CD4-positive, alpha-beta T cell treated with Interleukin-17A for 4 hours (primary cell): ENCODE measurements at regions not wholly inside any gene's neighbourhood (a gene's known extent, or its start where the extent isn't known, plus 50 kb on each side); places are given as distances from the start of the nearest gene placed in this dataset.

ENCODE experiments used
- DNase-seq: peaks from one replicate; pipeline ENCODE4 v3.0.0-alpha.2; 2020; ENCODE audit warnings: mixed read lengths

DNA sequence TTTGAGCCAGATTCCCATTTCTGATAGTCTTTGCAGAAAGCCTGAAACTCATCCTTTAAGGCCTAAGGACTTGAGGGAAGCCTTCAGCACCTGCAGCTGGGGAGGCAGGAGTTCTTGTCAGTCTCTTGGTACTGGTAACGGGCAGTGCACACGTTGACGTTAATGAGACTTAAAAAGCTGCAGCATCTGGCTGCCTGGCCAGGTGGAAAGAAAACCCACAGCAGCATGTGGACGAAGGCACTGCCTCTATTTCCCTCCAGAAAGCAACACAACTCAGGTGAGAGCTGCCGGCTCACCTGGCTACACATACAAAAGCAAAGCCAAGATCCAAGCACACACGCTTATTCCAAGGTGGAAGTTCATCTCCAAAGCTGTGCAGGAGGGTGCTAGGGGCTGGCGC, 178.8 kb downstream of the ANAPC1 start:
- no peak for DNase-seq

DNA sequence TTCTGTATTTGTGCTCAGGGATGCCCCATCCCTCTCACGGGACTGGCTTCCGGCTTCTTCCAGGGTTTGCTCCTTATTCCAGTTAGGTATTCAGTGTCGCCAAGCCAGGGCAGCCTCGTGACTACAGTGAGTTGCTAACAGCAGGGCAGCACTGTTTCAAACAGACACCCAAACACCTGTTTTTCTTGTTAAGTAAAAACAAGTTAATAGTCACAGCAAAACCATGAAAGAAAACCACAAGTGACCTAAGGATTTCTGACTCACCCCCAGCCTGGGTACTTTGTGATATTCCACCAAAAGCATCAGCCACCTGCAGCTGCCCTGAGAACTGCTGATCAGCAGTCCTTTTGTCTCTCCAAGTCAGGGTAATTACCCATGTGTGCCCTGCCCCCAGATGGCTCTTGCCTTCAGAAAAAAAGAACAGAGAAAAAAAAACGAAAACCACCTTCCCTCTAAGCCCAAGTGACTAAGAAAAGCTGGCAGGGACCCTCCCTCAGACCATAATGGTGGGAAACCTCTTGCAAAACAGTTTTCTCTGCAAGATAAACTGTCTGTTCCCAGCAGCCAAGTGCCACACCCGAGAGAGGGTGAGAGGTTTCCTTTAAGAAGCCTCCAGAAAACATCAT, 178.2 kb downstream of the ANAPC1 start:
- DNase-seq, result peak; percentile 61

DNA sequence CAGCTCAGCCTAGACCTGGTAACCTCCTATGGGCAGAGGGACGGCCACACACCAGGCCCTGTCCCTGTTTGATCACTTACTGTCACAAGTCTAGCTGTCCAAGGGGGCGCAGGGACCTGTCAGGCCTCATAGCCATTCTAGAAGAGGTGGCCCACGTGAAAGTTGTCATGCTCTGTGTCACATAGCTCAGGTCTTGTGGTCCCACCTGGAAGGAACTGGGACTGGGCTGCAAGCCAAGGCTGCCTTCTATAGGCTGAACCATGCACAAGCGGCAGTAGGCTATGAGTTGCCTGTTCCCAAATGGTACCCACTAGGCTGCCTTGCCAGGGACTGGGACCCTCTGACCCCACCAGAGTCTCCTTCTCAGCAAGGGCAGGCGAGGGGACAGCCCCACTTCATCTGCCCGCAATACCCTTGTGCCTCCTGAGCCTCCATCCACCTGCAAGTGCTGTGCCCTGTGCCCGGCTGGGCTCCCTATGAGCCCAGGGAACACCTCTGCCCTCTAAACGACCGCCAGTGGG, 177.5 kb downstream of the ANAPC1 start:
- DNase-seq, result no peak

DNA sequence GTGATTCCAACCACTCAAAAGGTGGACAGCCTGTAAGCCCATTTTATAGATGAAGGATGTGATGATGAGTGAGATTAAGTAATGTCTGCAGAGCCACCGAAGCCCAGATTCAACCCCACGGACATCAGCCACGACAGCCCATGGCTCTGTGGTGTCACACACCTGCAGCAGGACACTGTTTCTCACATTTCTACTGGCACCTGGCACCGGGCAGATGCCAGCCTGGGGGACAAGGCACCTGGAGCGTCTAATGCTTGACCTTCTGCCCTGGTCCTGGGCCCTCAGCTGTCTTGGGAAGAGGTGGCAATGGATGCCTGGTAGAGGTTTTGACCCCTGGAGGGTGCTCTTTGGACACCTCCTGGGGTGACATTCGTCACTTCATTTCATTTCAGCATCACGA, 176.3 kb downstream of the ANAPC1 start:
- no peak for DNase-seq

DNA sequence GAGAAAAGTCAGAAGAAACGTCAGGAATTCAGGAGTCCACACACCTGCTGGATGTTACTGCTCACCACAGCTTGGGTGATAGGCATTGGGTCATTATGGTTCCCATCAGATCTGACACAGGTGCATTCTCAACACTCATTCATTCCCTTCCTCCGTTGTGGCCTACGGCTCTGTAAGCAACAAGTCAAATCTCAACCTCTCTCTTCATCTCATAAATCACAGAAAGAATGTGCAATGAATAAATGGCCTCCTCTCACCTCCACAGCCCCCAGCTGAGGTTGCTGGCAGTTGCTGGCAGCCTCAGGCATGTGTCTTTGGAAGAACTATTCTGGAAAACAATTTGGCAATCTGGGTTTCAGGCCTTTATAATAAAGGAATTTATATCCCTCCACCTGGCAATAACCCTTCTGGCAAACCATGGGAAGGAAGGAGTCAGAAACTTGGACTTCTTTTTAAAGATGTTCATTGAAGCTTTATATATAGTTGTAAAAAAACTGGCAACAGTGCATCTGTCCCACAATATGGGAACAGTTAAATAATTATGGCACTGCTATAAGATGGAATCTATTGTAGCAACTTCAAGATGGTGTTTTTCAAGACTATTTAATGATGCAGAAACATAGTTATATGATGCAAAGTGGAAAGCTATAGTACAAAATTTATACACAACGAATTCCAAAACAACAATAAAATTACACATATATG, 175.4 kb downstream of the ANAPC1 start:
- DNase-seq, result no peak

DNA sequence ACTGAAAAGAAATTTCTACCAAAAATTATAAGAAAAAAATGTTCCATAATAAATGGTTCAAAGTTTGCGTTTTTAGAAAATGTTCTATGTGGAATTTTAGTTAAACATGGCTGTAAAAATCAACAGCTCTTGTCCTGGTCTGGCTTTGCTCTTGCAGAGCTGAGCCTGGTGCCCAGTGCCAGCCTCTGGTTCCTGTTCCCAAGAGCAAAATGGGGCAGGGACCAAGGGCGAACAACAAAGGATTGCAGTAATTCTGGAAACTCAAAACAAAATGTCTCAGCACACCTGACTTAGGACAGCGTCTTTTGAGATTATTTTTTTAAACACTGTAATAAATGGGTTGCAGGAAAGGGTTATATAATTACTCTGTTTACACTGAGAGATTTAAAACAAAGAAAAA, 174.7 kb downstream of the ANAPC1 start:
- DNase-seq, result no peak

DNA sequence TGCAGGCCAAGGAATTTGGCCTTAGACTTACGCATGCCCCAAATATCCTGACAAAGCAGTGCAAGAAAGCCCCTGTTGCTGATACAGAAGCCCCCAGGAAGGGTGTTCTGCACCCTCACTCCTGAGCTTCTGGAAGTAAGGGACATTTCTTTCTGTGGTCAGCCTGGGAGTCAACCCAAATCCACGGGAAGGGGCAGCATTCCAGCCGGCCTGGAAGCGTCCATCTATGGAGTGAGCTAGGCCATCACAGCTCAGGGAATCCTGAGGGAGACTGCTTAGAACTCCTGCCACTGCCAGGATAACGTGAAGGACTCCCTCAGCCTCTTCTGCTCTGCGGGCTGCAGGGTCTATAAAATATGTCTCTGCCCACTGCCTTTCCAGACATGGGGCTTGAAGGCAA, 173.9 kb downstream of the ANAPC1 start:
- no peak for DNase-seq

DNA sequence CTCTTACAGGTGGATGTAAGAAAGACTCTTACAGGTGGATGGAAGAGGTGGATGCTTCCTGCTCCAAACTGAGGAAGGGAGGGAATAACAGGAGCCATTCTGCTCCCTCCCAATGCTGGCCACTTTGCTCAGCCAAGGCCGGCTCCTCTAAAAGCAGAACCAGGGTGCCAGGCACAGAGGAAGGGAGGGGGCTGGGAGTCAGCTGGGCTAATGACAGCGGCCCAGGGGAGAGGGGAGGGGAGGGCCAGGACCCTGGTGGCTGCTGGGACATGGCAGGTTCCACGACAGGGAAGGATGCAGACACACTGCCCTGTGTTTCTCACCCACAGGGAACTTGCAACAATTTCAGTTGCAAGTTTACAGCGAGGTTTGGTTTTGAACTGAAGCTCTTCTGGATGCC, 173.4 kb downstream of the ANAPC1 start:
- no peak for DNase-seq

DNA sequence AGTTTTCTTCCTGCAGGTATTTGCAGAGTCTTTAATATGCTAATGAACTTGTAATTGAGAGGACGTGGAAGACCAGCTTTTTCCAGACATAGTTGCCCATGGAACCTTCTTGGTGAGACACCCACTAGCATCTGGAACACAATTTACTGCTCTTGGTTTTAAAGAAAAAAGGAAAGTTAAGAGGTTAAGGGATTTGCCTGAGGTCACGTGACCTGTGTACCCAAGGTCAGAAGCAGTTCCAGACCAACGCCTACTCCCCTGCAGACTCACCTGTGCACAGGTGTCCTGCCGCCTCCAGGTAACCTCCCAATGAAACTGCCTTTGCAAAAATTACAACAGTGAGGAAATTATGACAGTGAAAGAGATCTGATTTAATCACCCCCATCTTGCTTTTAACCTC, 172.7 kb downstream of the ANAPC1 start:
- no peak for DNase-seq

DNA sequence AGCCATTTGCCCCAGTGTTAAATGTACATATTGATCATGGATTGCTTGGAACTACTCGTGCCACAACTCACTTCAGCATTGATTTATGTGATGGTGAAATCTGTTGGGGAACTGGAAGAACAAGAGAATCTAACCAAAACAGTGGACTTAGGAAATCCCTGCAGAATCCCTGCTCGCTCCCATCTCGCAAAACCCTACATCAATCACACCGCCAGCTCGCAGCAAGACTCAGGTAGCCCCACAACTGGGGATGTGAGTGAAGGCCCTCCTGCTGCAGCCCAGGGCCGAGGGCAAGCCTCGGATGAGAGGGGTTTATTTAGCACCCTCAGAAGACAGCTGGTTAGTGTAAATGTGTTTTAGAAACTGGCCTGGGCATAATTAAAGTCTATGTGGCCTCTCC, 171.6 kb downstream of the ANAPC1 start:
- DNase-seq, result no peak

DNA sequence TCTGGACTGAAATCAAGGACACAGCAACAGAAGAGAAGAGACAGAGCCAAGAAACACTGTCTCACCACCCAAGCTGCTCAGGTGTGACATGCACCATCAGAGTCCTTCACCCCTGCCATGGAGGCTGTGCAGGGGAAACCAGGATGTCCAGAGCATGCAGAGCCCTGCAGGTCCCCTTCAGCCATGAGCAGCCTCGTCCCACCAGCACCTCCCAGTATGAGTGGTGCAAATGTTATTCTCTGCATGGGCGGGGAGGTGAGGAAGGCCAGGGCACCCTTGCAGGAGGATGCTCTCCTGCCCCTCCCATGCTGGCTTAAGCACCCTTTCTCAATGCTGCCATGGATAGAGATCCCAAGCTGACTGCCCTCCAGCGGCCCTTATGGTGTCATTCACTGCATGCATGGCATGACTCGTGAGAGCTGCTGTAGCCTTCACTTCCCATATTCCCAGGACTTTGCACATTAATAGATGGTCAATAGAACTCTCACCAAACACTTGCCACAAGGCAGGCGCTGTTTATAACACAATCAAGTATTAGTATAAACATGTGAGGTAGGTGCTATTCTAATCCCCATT, 171.0 kb downstream of the ANAPC1 start:
- no peak for DNase-seq

DNA sequence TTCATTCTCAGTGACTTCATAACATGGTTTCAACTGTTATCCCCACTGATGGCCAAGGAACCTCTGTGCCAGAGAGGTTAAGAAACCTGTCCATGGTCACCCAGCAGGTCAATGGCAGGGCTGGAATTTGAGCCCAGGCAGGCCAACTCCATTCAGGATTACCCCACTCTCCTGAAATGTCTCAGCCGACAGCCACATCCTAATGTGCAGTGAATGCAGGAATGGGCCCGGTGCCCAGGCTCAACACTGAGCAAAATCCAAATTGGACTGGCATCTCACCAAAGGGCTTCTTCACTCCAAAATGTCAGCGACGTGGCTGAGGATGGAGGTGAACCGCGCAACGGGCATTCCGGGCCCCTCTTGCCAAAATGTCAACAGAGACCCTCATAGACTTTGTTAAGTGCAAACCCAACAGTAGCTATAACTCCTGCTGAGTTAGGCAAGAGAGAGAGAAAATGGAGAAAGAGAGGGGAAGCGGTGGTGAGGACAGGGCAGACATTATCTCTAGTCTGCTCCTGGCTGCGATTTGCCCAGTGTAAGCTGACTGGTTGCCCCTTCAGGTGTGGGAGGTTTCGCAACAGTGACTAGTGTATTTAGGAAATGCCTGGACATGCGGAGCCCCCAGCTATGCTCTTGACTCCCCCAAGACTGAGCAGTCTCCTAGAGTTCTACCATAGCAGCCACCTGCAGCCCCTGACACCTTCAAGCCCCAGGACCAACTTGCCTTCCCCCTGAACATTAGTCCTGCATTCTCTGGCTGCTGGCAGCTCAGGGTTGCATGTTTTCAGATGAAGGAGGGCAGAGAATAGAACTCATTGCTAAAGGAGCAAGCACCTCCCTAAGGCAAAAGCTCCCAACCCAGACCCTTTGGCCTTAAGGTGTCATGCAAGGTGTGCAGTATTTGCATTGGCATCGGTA, 167.7 kb downstream of the ANAPC1 start:
- DNase-seq, result no peak

DNA sequence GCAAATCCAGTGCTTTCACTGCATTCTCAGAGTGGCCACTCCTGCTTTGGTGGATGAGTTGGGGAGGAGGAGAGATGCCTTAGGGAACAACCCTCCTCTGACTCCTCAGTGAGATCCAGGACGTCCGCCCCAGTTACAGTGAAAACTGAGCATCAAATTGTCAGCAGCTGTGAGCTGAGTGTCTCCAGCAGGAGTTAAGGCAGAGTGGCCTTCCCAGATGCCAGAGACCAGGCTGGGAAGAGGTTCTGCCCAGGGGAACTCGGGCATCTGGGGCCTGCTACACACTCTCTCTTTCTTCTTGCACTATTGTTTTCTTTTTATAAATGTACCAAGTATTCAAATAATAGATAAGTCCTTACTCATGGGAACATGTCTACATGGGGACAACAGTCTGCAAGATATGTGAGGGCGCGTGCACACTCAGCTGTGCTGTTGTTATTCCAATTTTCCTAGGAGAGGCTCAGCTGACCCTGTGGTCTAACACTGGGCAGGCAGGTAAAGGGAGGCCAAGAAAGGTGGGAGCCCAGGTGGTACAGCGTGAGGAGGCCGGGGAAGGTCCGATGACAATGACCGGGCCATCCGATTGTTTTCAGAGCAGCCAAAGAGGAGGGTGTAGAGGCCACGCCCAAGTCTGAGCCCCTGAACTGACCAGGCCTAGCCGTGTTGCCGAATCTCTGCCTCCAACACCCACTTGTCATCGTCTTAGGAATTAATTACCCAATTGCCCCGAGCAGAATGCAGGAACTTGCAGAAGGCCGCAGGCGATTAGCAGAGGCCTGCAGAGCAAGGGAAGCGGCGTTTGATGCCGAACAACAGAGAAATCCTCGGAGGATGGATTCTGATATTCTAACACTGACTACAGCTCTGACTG, 166.9 kb downstream of the ANAPC1 start:
- no peak for DNase-seq
